Astrocyte (in vitro differentiated cells and primary cell): ENCODE measurements at regions not wholly inside any gene's neighbourhood (a gene's known extent, or its start where the extent isn't known, plus 50 kb on each side); places are given as distances from the start of the nearest gene placed in this dataset.

ENCODE experiments used
- DNase-seq: peaks from one replicate; pipeline ENCODE4 v3.0.0-alpha.2; 2010; ENCODE audit warnings: low read depth
- FAIRE-seq: peaks from 2 replicates; lab custom pipeline; 2011; peaks lifted over from hg19 to GRCh38; lab: Jason Lieb, UNC
- H2AFZ ChIP-seq: 2 replicates; pipeline ENCODE4 v1.6.0; 2012; ENCODE audit warnings: low read depth, low read length, inconsistent platforms
- H3K27ac ChIP-seq: 2 replicates; pipeline ENCODE4 v1.5.1; 2011; ENCODE audit warnings: low read depth, low read length, inconsistent platforms
- H3K27me3 ChIP-seq: 2 replicates; pipeline ENCODE4 v1.6.0; 2011; ENCODE audit warnings: low read length, inconsistent platforms; ENCODE audit not compliant: insufficient read depth
- H3K36me3 ChIP-seq: 2 replicates; pipeline ENCODE4 v1.5.1; 2011; ENCODE audit warnings: low read length, inconsistent platforms; ENCODE audit not compliant: insufficient read depth
- H3K4me1 ChIP-seq: 2 replicates; pipeline ENCODE4 v1.5.1; 2011; ENCODE audit warnings: low read length, inconsistent platforms; ENCODE audit not compliant: insufficient read depth
- H3K4me2 ChIP-seq: 2 replicates; pipeline ENCODE4 v1.6.0; 2012; ENCODE audit warnings: low read length, inconsistent platforms
- H3K4me3 ChIP-seq: 2 replicates; pipeline ENCODE4 v1.5.1; 2011; ENCODE audit warnings: low read depth, mild to moderate bottlenecking, low read length, inconsistent platforms; ENCODE audit not compliant: insufficient read depth
- H3K79me2 ChIP-seq: 2 replicates; pipeline ENCODE4 v1.6.0; 2012; ENCODE audit warnings: mild to moderate bottlenecking, low read length, inconsistent platforms; ENCODE audit not compliant: insufficient read depth
- H3K9ac ChIP-seq: 2 replicates; pipeline ENCODE4 v1.6.0; 2012; ENCODE audit warnings: mild to moderate bottlenecking, low read length, inconsistent platforms
- H3K9me3 ChIP-seq: 2 replicates; pipeline ENCODE4 v1.5.1; 2012; ENCODE audit warnings: low read depth, mild to moderate bottlenecking, low read length, inconsistent platforms; ENCODE audit not compliant: insufficient read depth
- H4K20me1 ChIP-seq: 2 replicates; pipeline ENCODE4 v1.6.0; 2012; ENCODE audit warnings: low read length, inconsistent platforms; ENCODE audit not compliant: insufficient read depth
- H3K27ac Mint-ChIP-seq: one replicate; pipeline ENCODE4 v1.8.0; 2021; ENCODE audit warnings: mild to moderate bottlenecking, mixed read lengths; ENCODE audit not compliant: unreplicated experiment
- H3K27me3 Mint-ChIP-seq: one replicate; pipeline ENCODE4 v1.8.0; 2021; ENCODE audit warnings: low read depth, mixed read lengths; ENCODE audit not compliant: unreplicated experiment
- H3K36me3 Mint-ChIP-seq: one replicate; pipeline ENCODE4 v1.8.0; 2021; ENCODE audit warnings: low read depth, mixed read lengths; ENCODE audit not compliant: unreplicated experiment
- H3K4me1 Mint-ChIP-seq: one replicate; pipeline ENCODE4 v1.8.0; 2021; ENCODE audit warnings: low read depth, mixed read lengths; ENCODE audit not compliant: unreplicated experiment
- H3K4me3 Mint-ChIP-seq: one replicate; pipeline ENCODE4 v1.8.0; 2021; ENCODE audit warnings: mild to moderate bottlenecking, moderate library complexity, mixed read lengths; ENCODE audit not compliant: unreplicated experiment
- H3K9me3 Mint-ChIP-seq: one replicate; pipeline ENCODE4 v1.8.0; 2021; ENCODE audit warnings: mild to moderate bottlenecking, mixed read lengths; ENCODE audit not compliant: unreplicated experiment
- EZH2 ChIP-seq: IDR thresholded peaks from 2 replicates; pipeline ENCODE4 v1.6.1; 2012; ENCODE audit warnings: mild to moderate bottlenecking, low read length, inconsistent platforms; ENCODE audit not compliant: insufficient read depth
- TF ChIP-seq, protein P1 (sequence below): IDR thresholded peaks from 2 replicates; pipeline ENCODE4 v1.5.1; 2011; ENCODE audit warnings: low read depth, mild to moderate bottlenecking, inconsistent platforms, low read length, moderate library complexity; ENCODE audit not compliant: insufficient read depth

- H3K4me1 ChIP-seq: peaks cover 14% of the 10 kb centered on the region
- TF ChIP-seq, protein P1, sequence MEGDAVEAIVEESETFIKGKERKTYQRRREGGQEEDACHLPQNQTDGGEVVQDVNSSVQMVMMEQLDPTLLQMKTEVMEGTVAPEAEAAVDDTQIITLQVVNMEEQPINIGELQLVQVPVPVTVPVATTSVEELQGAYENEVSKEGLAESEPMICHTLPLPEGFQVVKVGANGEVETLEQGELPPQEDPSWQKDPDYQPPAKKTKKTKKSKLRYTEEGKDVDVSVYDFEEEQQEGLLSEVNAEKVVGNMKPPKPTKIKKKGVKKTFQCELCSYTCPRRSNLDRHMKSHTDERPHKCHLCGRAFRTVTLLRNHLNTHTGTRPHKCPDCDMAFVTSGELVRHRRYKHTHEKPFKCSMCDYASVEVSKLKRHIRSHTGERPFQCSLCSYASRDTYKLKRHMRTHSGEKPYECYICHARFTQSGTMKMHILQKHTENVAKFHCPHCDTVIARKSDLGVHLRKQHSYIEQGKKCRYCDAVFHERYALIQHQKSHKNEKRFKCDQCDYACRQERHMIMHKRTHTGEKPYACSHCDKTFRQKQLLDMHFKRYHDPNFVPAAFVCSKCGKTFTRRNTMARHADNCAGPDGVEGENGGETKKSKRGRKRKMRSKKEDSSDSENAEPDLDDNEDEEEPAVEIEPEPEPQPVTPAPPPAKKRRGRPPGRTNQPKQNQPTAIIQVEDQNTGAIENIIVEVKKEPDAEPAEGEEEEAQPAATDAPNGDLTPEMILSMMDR: no peak
- TF ChIP-seq EZH2: no peak
- no peaks in the 10 kb centered on the region for H4K20me1 ChIP-seq
- H3K27me3 ChIP-seq: no peaks in the 10 kb centered on the region
- no peaks in the 10 kb centered on the region for H3K36me3 ChIP-seq
- DNase-seq: no peak
- H3K4me3 ChIP-seq: no peak overlapping the region
- Mint-ChIP-seq H3K4me1 (peaks cover 15% of the 10 kb centered on the region), H3K36me3 (no peaks in the 10 kb centered on the region), H3K27ac (no peak overlapping the region), H3K9me3 (peaks cover 5% of the 10 kb centered on the region), H3K4me3 (no peak overlapping the region), H3K27me3 (peaks cover 21% of the 10 kb centered on the region)
- H3K9ac ChIP-seq: no peak overlapping the region
- FAIRE-seq: no peak
- H3K79me2 ChIP-seq: no peaks in the 10 kb centered on the region
- H2AFZ ChIP-seq: no peak overlapping the region
- H3K4me2 ChIP-seq: no peak overlapping the region
- H3K9me3 ChIP-seq: no peaks in the 10 kb centered on the region
- no peak overlapping the region for H3K27ac ChIP-seq
These were observed 269.6 kb downstream of the PARN start for GRCh38 chr16:14360326-14361037.

GRCh38 chr16:14358697-14359305 is 271.3 kb downstream of the PARN start:
- Mint-ChIP-seq H3K9me3 (peaks cover 5% of the 10 kb centered on the region), H3K4me3 (no peak overlapping the region), H3K27me3 (peaks cover 21% of the 10 kb centered on the region), H3K36me3 (no peaks in the 10 kb centered on the region), H3K27ac (no peak overlapping the region), H3K4me1 (peaks cover 9% of the 10 kb centered on the region)
- no peak for DNase-seq
- FAIRE-seq: no peak
- TF ChIP-seq, protein P1: no peak
- no peak for TF ChIP-seq EZH2
- H3K36me3 ChIP-seq: no peaks in the 10 kb centered on the region
- H3K4me2 ChIP-seq: no peak overlapping the region
- no peak overlapping the region for H2AFZ ChIP-seq
- H3K27me3 ChIP-seq: peaks cover 5% of the 10 kb centered on the region
- H3K9me3 ChIP-seq: no peaks in the 10 kb centered on the region
- H3K79me2 ChIP-seq: no peaks in the 10 kb centered on the region
- no peak overlapping the region for H3K9ac ChIP-seq
- no peak overlapping the region for H3K4me3 ChIP-seq
- H3K4me1 ChIP-seq: peaks cover 6% of the 10 kb centered on the region
- no peaks in the 10 kb centered on the region for H4K20me1 ChIP-seq
- no peak overlapping the region for H3K27ac ChIP-seq

DNA sequence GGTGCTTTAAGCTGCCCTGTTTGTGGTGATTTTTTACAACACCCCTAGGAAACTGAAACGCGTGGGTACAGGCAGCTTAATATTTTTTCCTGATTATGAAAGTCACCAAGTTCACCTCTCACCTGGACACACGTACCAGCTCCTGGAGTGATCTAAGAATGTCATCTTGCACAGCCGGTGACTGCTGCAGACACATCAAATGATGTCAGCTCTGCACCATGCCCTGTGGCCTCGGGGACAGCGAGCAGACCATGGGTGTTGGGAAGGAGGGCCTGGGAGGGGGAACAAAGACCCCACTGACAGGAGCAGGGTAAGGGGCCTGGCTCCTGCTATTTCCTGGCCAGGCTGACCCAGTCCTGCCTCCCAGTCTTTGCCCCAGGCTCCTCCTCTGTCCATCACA is 272.7 kb downstream of the PARN start:
- Mint-ChIP-seq H3K27me3 (peaks cover 21% of the 10 kb centered on the region), H3K36me3 (no peaks in the 10 kb centered on the region), H3K9me3 (peaks cover 5% of the 10 kb centered on the region), H3K27ac (no peak overlapping the region), H3K4me3 (no peak overlapping the region), H3K4me1 (peaks cover 5% of the 10 kb centered on the region)
- TF ChIP-seq, protein P1: no peak
- TF ChIP-seq EZH2: no peak
- Histone ChIP-seq H4K20me1 (no peaks in the 10 kb centered on the region), H3K79me2 (no peaks in the 10 kb centered on the region), H3K9me3 (no peaks in the 10 kb centered on the region), H3K27me3 (peaks cover 5% of the 10 kb centered on the region), H2AFZ (no peak overlapping the region), H3K36me3 (no peaks in the 10 kb centered on the region), H3K4me3 (no peak overlapping the region), H3K27ac (no peak overlapping the region), H3K4me2 (no peak overlapping the region), H3K9ac (no peak overlapping the region), H3K4me1 (no peaks in the 10 kb centered on the region)
- no peak for FAIRE-seq
- no peak for DNase-seq
